ENCODE measurements at regions not wholly inside any gene's neighbourhood (a gene's known extent, or its start where the extent isn't known, plus 50 kb on each side); places are given as distances from the start of the nearest gene placed in this dataset.

- H3K27me3 ChIP-seq (ENCODE audit: insufficient read depth, low read length) = no peaks in the 10 kb centered on the region
- H3K9me3 ChIP-seq (ENCODE audit: low read depth, low read length) = no peaks in the 10 kb centered on the region
- peaks cover 8% of the 10 kb centered on the region for H3K4me1 ChIP-seq (ENCODE audit: insufficient read depth, low read length)
- DNase-seq (ENCODE audit: insufficient read length, low spot score, missing footprints) = no peak
- no peaks in the 10 kb centered on the region for H3K79me2 ChIP-seq (ENCODE audit: insufficient read depth, low read length)
- no peak overlapping the region for H3K27ac ChIP-seq (ENCODE audit: low read depth, low read length)
- TF ChIP-seq, protein P1, sequence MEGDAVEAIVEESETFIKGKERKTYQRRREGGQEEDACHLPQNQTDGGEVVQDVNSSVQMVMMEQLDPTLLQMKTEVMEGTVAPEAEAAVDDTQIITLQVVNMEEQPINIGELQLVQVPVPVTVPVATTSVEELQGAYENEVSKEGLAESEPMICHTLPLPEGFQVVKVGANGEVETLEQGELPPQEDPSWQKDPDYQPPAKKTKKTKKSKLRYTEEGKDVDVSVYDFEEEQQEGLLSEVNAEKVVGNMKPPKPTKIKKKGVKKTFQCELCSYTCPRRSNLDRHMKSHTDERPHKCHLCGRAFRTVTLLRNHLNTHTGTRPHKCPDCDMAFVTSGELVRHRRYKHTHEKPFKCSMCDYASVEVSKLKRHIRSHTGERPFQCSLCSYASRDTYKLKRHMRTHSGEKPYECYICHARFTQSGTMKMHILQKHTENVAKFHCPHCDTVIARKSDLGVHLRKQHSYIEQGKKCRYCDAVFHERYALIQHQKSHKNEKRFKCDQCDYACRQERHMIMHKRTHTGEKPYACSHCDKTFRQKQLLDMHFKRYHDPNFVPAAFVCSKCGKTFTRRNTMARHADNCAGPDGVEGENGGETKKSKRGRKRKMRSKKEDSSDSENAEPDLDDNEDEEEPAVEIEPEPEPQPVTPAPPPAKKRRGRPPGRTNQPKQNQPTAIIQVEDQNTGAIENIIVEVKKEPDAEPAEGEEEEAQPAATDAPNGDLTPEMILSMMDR (IDR thresholded peaks at IDR 0.05; ENCODE audit: extremely low read depth, low read depth, low read length) = peak; percentile 18
- H2AFZ ChIP-seq (ENCODE audit: low read length) = no peak overlapping the region
- no peaks in the 10 kb centered on the region for H3K36me3 ChIP-seq (ENCODE audit: insufficient read depth, low read length)
- no peaks in the 10 kb centered on the region for H4K20me1 ChIP-seq (ENCODE audit: insufficient read depth, low read length)
- H3K4me2 ChIP-seq (ENCODE audit: insufficient read depth, low read length) = no peak overlapping the region
- no peak overlapping the region for H3K4me3 ChIP-seq (ENCODE audit: insufficient read depth, low read length)
Measured at GRCh38 chr6:28585335-28585734, 59.7 kb downstream of the GPX5 start.

DNA sequence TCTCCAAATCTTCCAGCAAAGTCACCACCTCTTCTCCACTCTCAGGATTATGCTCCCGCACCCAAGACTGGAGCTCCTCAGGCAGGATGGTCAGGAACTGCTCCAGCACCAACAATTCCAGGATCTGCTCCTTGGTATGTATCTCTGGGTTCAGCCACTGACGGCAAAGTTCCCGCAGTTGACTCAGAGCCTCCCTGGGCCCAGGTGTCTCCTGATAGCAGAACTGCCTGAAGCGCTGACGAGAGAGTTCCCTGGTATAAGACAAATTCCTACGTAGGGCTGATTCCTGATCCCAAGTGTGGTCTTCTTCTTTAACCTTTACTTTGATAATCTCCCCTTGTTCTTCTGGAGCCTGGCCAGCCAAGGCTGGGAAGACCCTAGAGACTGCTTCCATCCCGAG lies 60.6 kb downstream of the GPX5 start:
- Histone ChIP-seq H3K27ac (ENCODE audit: low read depth, low read length) (no peak overlapping the region), H2AFZ (ENCODE audit: low read length) (peak overlapping the region; percentile 96), H3K27me3 (ENCODE audit: insufficient read depth, low read length) (no peaks in the 10 kb centered on the region), H3K36me3 (ENCODE audit: insufficient read depth, low read length) (no peaks in the 10 kb centered on the region), H3K4me3 (ENCODE audit: insufficient read depth, low read length) (peak overlapping the region; percentile 76), H3K9me3 (ENCODE audit: low read depth, low read length) (no peaks in the 10 kb centered on the region), H3K4me2 (ENCODE audit: insufficient read depth, low read length) (peak overlapping the region; percentile 91), H3K79me2 (ENCODE audit: insufficient read depth, low read length) (no peaks in the 10 kb centered on the region), H4K20me1 (ENCODE audit: insufficient read depth, low read length) (no peaks in the 10 kb centered on the region), H3K4me1 (ENCODE audit: insufficient read depth, low read length) (peaks cover 8% of the 10 kb centered on the region)
- TF ChIP-seq, protein P1 (IDR thresholded peaks at IDR 0.05; ENCODE audit: extremely low read depth, low read depth, low read length) = no peak
- DNase-seq (ENCODE audit: insufficient read length, low spot score, missing footprints) = no peak

DNA sequence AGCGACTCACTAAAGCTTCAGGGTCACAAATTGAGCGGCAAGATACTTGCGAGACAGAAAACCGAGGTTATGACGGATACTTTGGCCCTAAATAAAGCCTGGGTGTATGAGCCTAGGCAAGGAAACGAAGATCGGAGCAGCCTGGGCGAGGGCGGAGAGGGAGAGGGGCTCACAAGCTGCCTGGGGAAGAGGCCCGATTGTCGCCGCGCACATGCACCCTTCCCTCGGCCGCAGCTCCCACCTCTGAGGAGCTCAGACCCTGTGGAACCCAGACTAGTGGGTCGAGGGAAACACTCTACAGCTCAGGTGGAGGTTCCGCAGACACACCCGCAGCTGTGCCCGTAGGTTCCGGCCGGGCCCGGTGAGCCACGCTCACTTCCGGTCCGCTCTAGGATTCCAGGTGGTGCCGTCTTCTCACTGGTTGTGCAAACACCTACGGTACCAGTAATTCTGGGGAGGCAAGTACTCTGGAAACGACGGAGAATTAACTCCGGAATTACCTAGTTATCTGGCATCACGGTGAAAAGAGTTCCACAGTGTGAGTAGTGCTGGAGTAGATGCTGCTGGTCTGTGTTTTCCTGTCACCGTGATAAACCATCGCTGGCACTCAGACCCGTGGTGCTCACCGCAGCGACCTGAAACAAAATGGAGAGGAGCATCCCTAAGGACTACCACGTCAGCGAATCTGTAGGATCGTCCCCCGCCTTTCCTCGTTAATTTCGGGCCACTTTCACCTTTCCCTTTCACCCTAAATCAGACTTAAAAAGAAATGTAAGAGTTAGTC lies 61.5 kb downstream of the GPX5 start:
- H3K36me3 ChIP-seq (ENCODE audit: insufficient read depth, low read length) = no peaks in the 10 kb centered on the region
- H3K4me2 ChIP-seq (ENCODE audit: insufficient read depth, low read length) = peak overlapping the region; percentile 91
- TF ChIP-seq, protein P1 (IDR thresholded peaks at IDR 0.05; ENCODE audit: extremely low read depth, low read depth, low read length) = no peak
- H2AFZ ChIP-seq (ENCODE audit: low read length) = peak overlapping the region; percentile 96
- H3K79me2 ChIP-seq (ENCODE audit: insufficient read depth, low read length) = no peaks in the 10 kb centered on the region
- H3K4me1 ChIP-seq (ENCODE audit: insufficient read depth, low read length) = peaks cover 8% of the 10 kb centered on the region
- no peaks in the 10 kb centered on the region for H4K20me1 ChIP-seq (ENCODE audit: insufficient read depth, low read length)
- H3K27ac ChIP-seq (ENCODE audit: low read depth, low read length) = no peak overlapping the region
- H3K27me3 ChIP-seq (ENCODE audit: insufficient read depth, low read length) = no peaks in the 10 kb centered on the region
- DNase-seq (ENCODE audit: insufficient read length, low spot score, missing footprints) = peak; percentile 76
- H3K4me3 ChIP-seq (ENCODE audit: insufficient read depth, low read length) = peak overlapping the region; percentile 76
- H3K9me3 ChIP-seq (ENCODE audit: low read depth, low read length) = no peaks in the 10 kb centered on the region

- Histone ChIP-seq H3K4me2 (ENCODE audit: insufficient read depth, low read length) (peak overlapping the region; percentile 91), H3K9me3 (ENCODE audit: low read depth, low read length) (no peaks in the 10 kb centered on the region), H4K20me1 (ENCODE audit: insufficient read depth, low read length) (no peaks in the 10 kb centered on the region), H3K4me1 (ENCODE audit: insufficient read depth, low read length) (peaks cover 8% of the 10 kb centered on the region), H3K27me3 (ENCODE audit: insufficient read depth, low read length) (no peaks in the 10 kb centered on the region), H3K27ac (ENCODE audit: low read depth, low read length) (no peak overlapping the region), H3K79me2 (ENCODE audit: insufficient read depth, low read length) (no peaks in the 10 kb centered on the region), H3K36me3 (ENCODE audit: insufficient read depth, low read length) (no peaks in the 10 kb centered on the region), H2AFZ (ENCODE audit: low read length) (peak overlapping the region; percentile 96), H3K4me3 (ENCODE audit: insufficient read depth, low read length) (peak overlapping the region; percentile 76)
- DNase-seq (ENCODE audit: insufficient read length, low spot score, missing footprints) = peak; percentile 61
- TF ChIP-seq, protein P1 (IDR thresholded peaks at IDR 0.05; ENCODE audit: extremely low read depth, low read depth, low read length) = no peak
Measured at GRCh38 chr6:28587746-28588075, 62.0 kb downstream of the GPX5 start.
